PC-3 (cell line): ENCODE measurements at regions not wholly inside any gene's neighbourhood (a gene's known extent, or its start where the extent isn't known, plus 50 kb on each side); places are given as distances from the start of the nearest gene placed in this dataset.
"Not testable (repeated sequence)": the region's sequence is repeated elsewhere in the genome, so short reads cannot be mapped to it uniquely, and the experiment has no call there.

Source experiments
- ATAC-seq: fragments of 200-7000 bp; cut with Tn5 transposase; 2 replicates; pipeline ENCODE4 v1.9.1; 2020; ENCODE audit warnings: mild to moderate bottlenecking, moderate library complexity
- BruUV-seq: library from RNA; stranded (reverse); fragments of 400-500 nt; replicated peaks from 2 replicates; lab custom pipeline; 2021; lab: Mats Ljungman, UMichigan
- CTCF ChIA-PET: fragments of 300-600 bp; sonication (Branson Sonifier 250); formaldehyde crosslinking; loops from one replicate; lab custom pipeline; 2022; ENCODE audit warnings: antibody characterized with exemption; lab: Charles Lee
- POLR2A ChIA-PET: fragments of 300-600 bp; sonication (Branson Sonifier 250); formaldehyde crosslinking; loops from one replicate; lab custom pipeline; 2022; ENCODE audit warnings: antibody characterized with exemption; ENCODE audit not compliant: unreplicated experiment; lab: Charles Lee
- DNase-seq: peaks from one replicate; pipeline ENCODE4 v3.0.0-alpha.2; 2015
- H2AFZ ChIP-seq: fragments of 300-600 bp; sonication (generic); 2 replicates; pipeline ENCODE4 v1.6.0; 2016; ENCODE audit warnings: antibody characterized with exemption, low read length
- H3F3A ChIP-seq: fragments of 300-600 bp; sonication (generic); one replicate; pipeline ENCODE4 v1.6.0; 2017; ENCODE audit warnings: antibody characterized with exemption, low read length, control low read depth, mild to moderate bottlenecking; ENCODE audit not compliant: unreplicated experiment
- H3K27ac ChIP-seq: fragments of 300-600 bp; sonication (generic); 2 replicates; pipeline ENCODE4 v1.5.1; 2016; ENCODE audit warnings: mild to moderate bottlenecking, low read length
- H3K27me3 ChIP-seq: fragments of 300-600 bp; sonication (generic); 2 replicates; pipeline ENCODE4 v1.6.1; 2016; ENCODE audit warnings: low read length, mixed read lengths
- H3K36me3 ChIP-seq: fragments of 300-600 bp; sonication (generic); 2 replicates; pipeline ENCODE4 v1.6.1; 2016; ENCODE audit warnings: low read depth, mixed run types, low read length, mixed read lengths
- H3K4me1 ChIP-seq: fragments of 300-600 bp; sonication (generic); 2 replicates; pipeline ENCODE4 v1.5.1; 2016; ENCODE audit warnings: low read length; ENCODE audit not compliant: insufficient read depth
- H3K4me2 ChIP-seq: fragments of 300-600 bp; sonication (generic); 2 replicates; pipeline ENCODE4 v1.6.0; 2016; ENCODE audit warnings: low read length
- H3K4me3 ChIP-seq: fragments of 300-600 bp; sonication (generic); 2 replicates; pipeline ENCODE4 v1.5.1; 2016; ENCODE audit warnings: mild to moderate bottlenecking, low read length, mixed read lengths
- H3K79me2 ChIP-seq: fragments of 300-600 bp; sonication (generic); 2 replicates; pipeline ENCODE4 v1.6.1; 2017; ENCODE audit warnings: low read length, mixed read lengths
- H3K9ac ChIP-seq: fragments of 300-600 bp; sonication (generic); 2 replicates; pipeline ENCODE4 v1.6.0; 2016; ENCODE audit warnings: mild to moderate bottlenecking, low read length
- H3K9me2 ChIP-seq: fragments of 300-600 bp; sonication (generic); replicated peaks from 2 replicates; pipeline ENCODE4 v1.6.1; 2016; ENCODE audit warnings: mixed run types, low read length, mixed read lengths
- H3K9me3 ChIP-seq: fragments of 300-600 bp; sonication (generic); 2 replicates; pipeline ENCODE4 v1.6.1; 2016; ENCODE audit warnings: low read length, mixed read lengths
- H4K20me1 ChIP-seq: fragments of 300-600 bp; sonication (generic); 2 replicates; pipeline ENCODE4 v1.6.1; 2016; ENCODE audit warnings: low read length, mixed read lengths
- EZH2 ChIP-seq: fragments of 300-600 bp; sonication (generic); IDR thresholded peaks from one replicate; pipeline ENCODE4 v1.6.1; 2017; ENCODE audit warnings: antibody characterized with exemption, mild to moderate bottlenecking, low read length; ENCODE audit not compliant: unreplicated experiment
- EZH2phosphoT487 ChIP-seq: fragments of 300-600 bp; sonication (generic); IDR thresholded peaks from 2 replicates; pipeline ENCODE4 v1.6.1; 2018; ENCODE audit warnings: mild to moderate bottlenecking, antibody characterized with exemption, low read length, borderline replicate concordance
- intact Hi-C: fragments of 100-400 bp; cut with micrococcal nuclease; formaldehyde crosslinking; loops from 2 replicates; pipeline ENCODE4 v1.9.0; 2023
- TF ChIP-seq, protein P1 (sequence below): fragments of 300-600 bp; sonication (generic); conservative IDR thresholded peaks from 2 replicates; pipeline ENCODE4 v1.5.1; 2017; ENCODE audit warnings: antibody characterized with exemption, low read depth, mild to moderate bottlenecking, low read length

DNA sequence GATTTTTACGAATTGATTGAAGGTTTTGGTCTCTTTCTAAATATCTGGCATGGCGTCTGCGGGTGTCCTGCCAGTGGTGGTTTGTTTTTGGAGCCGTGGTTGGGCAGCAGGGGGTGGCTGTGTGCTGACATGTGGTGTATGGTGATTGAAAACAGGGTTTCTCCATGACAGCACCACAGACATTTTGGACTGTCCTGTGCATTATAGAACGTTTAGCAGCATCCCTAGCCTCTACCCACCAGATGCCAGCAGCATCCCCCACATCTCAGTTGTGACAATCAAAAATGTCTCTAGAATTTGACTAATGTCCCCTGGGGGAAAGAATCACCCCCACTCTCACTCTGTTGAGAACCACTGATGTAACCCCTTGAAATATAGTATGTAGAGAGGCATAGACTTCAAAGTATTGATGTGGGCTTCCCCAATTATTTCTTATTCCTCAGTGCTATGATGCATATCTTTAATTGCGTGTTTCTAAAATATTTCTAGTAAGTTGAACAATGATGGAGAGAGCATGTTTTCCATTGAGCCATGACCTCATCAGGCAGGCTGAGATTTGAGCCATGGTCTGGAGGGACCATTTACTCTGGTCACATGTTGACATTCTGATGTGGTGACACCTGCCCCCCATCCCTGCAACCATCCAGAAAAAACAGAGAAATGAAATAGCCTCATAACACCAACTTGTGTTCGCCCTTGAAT is 77.4 kb upstream of the MID1 start:
- intact Hi-C loops: no loop called here
- no peak overlapping the region for H3K27ac ChIP-seq
- DNase-seq: no peak
- no peaks in the 10 kb centered on the region for H3K36me3 ChIP-seq
- H3K9ac ChIP-seq: no peak overlapping the region
- H3K9me3 ChIP-seq: no peaks in the 10 kb centered on the region
- no peaks in the 10 kb centered on the region for H3K79me2 ChIP-seq
- H4K20me1 ChIP-seq: no peaks in the 10 kb centered on the region
- no peak for ATAC-seq
- no peak overlapping the region for H3K4me2 ChIP-seq
- no TSS peak for BruUV-seq
- H3K9me2 ChIP-seq: no peaks in the 10 kb centered on the region
- ChIA-PET POLR2A (no interaction called here), CTCF (no interaction called here)
- H3K4me1 ChIP-seq: no peaks in the 10 kb centered on the region
- no peaks in the 10 kb centered on the region for H3K27me3 ChIP-seq
- TF ChIP-seq EZH2 (no peak), EZH2phosphoT487 (no peak)
- TF ChIP-seq, protein P1, sequence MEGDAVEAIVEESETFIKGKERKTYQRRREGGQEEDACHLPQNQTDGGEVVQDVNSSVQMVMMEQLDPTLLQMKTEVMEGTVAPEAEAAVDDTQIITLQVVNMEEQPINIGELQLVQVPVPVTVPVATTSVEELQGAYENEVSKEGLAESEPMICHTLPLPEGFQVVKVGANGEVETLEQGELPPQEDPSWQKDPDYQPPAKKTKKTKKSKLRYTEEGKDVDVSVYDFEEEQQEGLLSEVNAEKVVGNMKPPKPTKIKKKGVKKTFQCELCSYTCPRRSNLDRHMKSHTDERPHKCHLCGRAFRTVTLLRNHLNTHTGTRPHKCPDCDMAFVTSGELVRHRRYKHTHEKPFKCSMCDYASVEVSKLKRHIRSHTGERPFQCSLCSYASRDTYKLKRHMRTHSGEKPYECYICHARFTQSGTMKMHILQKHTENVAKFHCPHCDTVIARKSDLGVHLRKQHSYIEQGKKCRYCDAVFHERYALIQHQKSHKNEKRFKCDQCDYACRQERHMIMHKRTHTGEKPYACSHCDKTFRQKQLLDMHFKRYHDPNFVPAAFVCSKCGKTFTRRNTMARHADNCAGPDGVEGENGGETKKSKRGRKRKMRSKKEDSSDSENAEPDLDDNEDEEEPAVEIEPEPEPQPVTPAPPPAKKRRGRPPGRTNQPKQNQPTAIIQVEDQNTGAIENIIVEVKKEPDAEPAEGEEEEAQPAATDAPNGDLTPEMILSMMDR: no peak
- H2AFZ ChIP-seq: no peak overlapping the region
- no peak overlapping the region for H3K4me3 ChIP-seq
- no peaks in the 10 kb centered on the region for H3F3A ChIP-seq

DNA sequence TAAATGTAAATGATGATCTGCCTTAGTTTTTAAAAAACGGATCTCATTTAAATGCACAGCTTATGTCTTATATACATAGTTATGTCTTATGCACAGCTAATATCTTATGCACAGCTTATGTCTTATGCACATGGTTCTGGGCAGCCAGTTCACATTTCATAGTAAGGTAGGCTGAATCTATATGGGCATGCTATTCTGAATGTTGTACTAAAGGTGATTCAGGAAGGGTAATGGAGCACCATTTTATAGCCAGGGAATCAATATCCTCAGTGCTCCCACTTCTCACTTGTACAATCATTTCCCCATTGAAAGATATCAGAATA is 77.9 kb upstream of the MID1 start:
- ChIA-PET CTCF (no interaction called here), POLR2A (no interaction called here)
- no peaks in the 10 kb centered on the region for H3K79me2 ChIP-seq
- no peak overlapping the region for H3K9ac ChIP-seq
- H4K20me1 ChIP-seq: no peaks in the 10 kb centered on the region
- ATAC-seq: no peak
- no peaks in the 10 kb centered on the region for H3K36me3 ChIP-seq
- no peaks in the 10 kb centered on the region for H3K27me3 ChIP-seq
- H3K9me2 ChIP-seq: no peaks in the 10 kb centered on the region
- TF ChIP-seq EZH2 (no peak), EZH2phosphoT487 (no peak)
- TF ChIP-seq, protein P1: no peak
- no peaks in the 10 kb centered on the region for H3F3A ChIP-seq
- no peaks in the 10 kb centered on the region for H3K9me3 ChIP-seq
- intact Hi-C loops: no loop called here
- no peak overlapping the region for H3K27ac ChIP-seq
- no peak overlapping the region for H3K4me2 ChIP-seq
- no peak overlapping the region for H3K4me3 ChIP-seq
- no TSS peak for BruUV-seq
- no peaks in the 10 kb centered on the region for H3K4me1 ChIP-seq
- H2AFZ ChIP-seq: no peak overlapping the region
- no peak for DNase-seq

DNA sequence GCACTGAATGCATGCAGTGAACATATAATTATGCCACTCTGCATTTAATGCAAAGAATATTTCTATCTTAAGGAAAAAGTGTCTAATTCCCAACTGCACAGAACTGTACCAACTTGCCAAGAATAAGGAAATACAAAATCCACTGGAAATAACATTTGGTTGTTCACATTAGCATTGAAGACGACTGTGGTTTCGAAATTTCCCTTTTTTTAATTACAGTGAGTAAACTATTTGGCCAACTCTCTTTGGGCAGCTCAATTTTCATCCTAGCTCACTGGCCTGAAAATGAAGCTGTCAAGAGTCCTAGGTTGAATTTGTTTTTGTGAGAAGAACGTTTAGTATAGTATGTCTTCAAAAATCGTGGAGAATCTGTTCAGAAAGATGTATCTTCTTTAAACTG is 81.6 kb upstream of the MID1 start:
- intact Hi-C loops: no loop called here
- Histone ChIP-seq H3K9me2 (no peaks in the 10 kb centered on the region), H3K4me1 (no peaks in the 10 kb centered on the region), H3K27me3 (no peaks in the 10 kb centered on the region), H3K27ac (no peak overlapping the region), H3K4me2 (no peak overlapping the region), H3F3A (no peaks in the 10 kb centered on the region), H3K4me3 (no peak overlapping the region), H3K79me2 (no peaks in the 10 kb centered on the region), H4K20me1 (no peaks in the 10 kb centered on the region), H3K36me3 (no peaks in the 10 kb centered on the region), H3K9me3 (no peaks in the 10 kb centered on the region), H2AFZ (no peak overlapping the region), H3K9ac (no peak overlapping the region)
- ChIA-PET CTCF (no interaction called here), POLR2A (no interaction called here)
- no TSS peak for BruUV-seq
- TF ChIP-seq, protein P1: no peak
- TF ChIP-seq EZH2phosphoT487 (no peak), EZH2 (no peak)
- ATAC-seq (no peak), DNase-seq (no peak)

DNA sequence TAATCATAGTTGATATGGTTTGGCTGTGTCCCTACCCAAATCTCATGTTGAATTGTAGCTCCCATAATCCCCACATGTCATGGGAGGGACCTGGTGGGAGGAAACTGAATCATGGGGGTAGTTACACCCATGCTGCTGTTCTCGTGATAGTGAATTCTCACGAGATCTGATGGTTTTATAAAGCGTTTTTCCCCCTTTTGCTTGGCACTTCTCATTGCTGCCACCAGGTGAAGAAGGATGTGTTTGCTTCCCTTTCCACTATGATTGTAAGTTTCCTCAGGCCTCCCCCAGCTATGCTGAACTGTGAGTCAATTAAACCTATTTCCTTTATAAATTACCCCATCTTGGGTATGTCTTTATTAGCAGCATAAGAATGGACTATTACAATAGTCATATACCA is 86.0 kb upstream of the MID1 start:
- H3K27ac ChIP-seq, POLR2A ChIA-PET, H3K4me1 ChIP-seq, H3K9ac ChIP-seq, intact Hi-C loops, CTCF ChIA-PET, H2AFZ ChIP-seq, H3K27me3 ChIP-seq, H3K9me2 ChIP-seq, H3K36me3 ChIP-seq, ATAC-seq, DNase-seq, H4K20me1 ChIP-seq, BruUV-seq, H3K9me3 ChIP-seq, H3K4me3 ChIP-seq, H3K79me2 ChIP-seq, H3K4me2 ChIP-seq, H3F3A ChIP-seq: not testable (repeated sequence)
